Left hindlimb (tissue), 1 donor: ENCODE measurements at regions not wholly inside any gene's neighbourhood (a gene's known extent, or its start where the extent isn't known, plus 50 kb on each side); places are given as distances from the start of the nearest gene placed in this dataset.

Experiments used
- DNase-seq: peaks from one replicate; pipeline ENCODE4 v3.0.0-alpha.2; 2018

DNA sequence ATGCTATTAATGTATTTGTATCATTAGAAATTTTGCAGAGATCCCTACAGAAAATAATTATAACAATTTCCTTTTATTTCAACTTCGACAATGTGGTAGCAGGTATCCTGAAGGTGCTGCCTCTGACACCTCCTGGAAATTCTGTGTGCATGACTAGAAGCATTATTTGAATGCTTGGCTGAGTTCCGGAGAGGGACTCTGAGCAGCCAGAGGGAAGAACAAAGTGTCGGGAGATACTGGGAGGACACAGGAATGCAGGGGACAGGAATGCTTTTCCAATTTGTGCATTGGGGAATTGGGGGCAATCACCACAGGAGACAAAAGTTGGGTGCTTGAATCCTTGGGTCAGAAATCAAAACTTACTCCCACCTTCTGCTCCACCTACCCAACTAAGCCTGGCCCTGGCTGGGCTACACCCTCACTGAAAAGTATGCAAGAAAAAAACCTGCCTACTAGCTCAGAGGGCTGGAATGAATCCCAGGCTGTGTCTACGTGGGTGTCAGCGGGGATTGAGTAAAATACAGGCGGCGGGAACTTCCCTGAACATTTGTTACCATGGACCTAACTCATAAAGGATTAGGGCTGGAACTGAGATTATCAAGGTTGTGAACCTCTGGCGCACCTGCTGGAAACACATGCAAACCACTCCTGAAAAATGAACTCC lies 299.3 kb downstream of the SOX11 start:
- no peak for DNase-seq

GRCh38 chr2:5995832-5996231 lies 303.6 kb downstream of the SOX11 start:
- no peak for DNase-seq

DNA sequence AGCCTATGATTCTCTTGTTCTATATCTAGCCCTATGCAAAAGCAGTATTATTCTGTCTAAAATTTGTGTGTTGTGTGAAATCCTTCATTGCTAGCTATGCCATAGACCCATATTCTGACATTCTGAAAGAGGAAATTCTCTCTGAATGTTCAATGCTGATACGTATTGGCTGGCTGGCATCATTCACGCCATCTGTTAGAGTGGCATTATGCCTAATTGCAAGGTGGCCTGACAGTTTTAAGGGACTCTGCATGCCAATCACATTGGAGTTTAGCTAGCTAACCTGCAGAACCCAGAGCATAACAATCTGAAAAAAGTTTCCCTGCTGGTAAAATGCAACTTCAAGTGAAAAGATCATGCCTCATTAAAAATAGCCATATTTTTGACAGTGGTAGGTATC lies 316.0 kb downstream of the SOX11 start:
- no peak for DNase-seq

- DNase-seq = no peak
Measured at GRCh38 chr2:6008726-6009125, 316.5 kb downstream of the SOX11 start.

DNA sequence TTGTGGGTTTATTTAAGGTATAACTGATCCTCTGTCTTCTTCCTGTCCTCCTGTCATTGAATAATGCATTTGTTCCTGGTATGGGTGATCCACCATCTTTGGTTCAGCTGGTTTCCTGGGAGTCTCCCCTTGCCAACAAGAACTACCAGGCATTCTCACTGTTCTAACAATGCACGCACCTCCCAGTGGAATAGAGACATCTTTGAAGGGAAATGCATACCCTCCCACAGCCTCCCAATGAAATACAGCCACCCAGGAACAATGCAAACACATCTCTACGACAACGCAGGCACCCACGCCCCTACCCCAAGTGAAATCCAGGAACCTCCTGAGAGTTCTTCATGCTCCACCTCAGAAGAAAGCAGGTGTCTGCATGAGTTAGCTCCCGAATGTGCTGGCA lies 318.0 kb downstream of the SOX11 start:
- DNase-seq = no peak

GRCh38 chr2:6011921-6012320 lies 319.7 kb downstream of the SOX11 start:
- DNase-seq = peak; percentile 41

- no peak for DNase-seq
Measured at GRCh38 chr2:6017736-6018286, 325.6 kb downstream of the SOX11 start.

- DNase-seq = no peak
Measured at GRCh38 chr2:6024229-6024628, 332.0 kb downstream of the SOX11 start.

- DNase-seq = no peak
Measured at GRCh38 chr2:6024784-6025183, 332.6 kb downstream of the SOX11 start.

DNA sequence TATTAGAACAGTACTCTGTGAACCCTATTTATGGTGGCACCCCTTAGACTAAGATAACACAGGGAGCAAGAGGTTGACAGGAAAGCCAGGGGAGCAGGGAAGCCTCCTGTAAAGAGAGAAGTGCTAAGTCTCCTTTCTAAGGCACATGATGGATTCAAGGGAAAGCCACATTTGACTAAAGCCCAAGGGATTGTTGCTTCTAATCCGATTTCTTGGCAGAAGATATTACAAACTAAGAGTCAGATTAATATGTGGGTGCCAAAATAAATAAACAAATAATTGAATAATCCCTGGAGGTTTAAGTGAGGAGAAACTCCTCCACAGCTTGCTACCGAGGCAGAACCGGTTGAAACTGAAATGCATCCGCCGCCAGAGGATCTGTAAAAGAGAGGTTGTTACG lies 333.2 kb downstream of the SOX11 start:
- no peak for DNase-seq

DNA sequence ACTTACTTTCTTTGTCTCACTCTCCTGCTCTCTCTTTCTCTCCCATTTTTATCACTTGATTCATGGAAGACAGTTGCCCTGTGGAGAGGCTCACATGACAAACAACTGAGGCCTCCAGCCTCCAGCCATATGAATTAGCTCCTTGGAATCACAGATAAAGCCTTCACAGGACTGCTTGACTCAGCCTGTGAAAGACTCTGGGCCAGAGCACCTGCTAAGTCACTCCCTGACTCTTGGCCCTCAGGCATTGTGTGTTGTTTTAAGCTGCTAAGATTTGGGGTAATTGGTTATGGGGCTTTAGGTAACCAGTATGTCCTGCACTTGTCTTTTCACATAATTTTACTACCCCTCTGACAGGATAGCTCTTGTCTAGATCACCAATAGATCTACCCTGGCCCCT lies 334.9 kb downstream of the SOX11 start:
- no peak for DNase-seq

- DNase-seq = no peak
Measured at GRCh38 chr2:6031200-6031867, 339.1 kb downstream of the SOX11 start.

DNA sequence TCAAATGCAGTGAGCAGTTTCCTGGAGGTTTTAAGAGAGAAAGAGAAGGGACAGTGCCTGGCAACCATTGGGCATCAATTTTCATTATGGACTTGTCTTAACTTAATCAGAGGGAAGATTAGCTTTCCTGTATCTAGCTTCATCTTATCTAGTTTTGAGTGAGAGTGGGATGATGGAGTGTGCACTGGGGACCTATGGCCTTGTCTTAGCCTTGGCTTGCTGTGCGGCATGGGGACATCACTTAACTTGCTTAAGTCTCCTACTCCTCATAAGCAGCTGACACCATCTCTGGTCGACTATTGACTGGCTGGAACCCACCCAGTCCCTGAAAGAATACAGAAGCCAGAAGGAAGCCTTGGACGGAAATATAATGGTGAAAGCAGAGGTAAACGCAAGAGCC lies 344.0 kb downstream of the SOX11 start:
- no peak for DNase-seq

- DNase-seq = no peak
Measured at GRCh38 chr2:6043238-6043637, 351.1 kb downstream of the SOX11 start.

DNA sequence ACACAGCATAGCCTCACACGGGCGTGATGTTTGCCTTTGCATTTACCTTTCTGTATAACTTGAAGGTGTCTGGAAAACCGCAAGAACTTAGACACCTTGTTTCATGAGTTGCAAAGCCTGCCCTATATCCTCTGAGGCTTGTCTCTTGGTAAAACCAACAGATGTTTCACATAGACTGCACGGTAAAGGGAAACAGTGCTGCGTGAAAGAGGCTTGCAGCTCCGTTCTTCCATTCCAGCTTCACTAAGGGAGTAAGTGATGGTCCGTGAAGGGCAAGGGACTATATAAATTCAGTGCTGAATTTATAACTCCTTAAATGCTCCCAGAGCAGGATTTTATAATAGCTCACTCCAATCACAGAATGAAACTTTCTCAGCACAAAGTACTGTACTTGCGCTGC lies 360.5 kb downstream of the SOX11 start:
- no peak for DNase-seq

DNA sequence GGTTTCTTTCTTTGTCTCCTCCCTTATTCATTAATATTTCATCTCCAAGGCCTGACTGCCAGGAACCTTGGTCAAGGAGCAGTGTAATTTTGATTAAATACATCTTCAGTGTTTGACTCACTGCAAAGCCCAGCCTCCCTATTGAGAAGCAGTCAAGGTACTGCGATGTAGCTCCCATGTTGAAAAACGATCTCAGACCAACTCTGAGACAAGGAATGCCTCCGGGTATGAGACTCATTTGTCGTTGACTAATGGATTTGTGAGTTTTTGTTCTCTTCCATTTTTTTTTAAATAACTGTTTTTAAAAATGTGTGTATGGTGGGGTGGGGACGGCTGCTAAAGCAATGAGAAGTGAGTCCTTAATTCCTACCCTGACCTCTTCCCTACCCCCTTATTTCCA lies 361.6 kb downstream of the SOX11 start:
- DNase-seq = no peak

DNA sequence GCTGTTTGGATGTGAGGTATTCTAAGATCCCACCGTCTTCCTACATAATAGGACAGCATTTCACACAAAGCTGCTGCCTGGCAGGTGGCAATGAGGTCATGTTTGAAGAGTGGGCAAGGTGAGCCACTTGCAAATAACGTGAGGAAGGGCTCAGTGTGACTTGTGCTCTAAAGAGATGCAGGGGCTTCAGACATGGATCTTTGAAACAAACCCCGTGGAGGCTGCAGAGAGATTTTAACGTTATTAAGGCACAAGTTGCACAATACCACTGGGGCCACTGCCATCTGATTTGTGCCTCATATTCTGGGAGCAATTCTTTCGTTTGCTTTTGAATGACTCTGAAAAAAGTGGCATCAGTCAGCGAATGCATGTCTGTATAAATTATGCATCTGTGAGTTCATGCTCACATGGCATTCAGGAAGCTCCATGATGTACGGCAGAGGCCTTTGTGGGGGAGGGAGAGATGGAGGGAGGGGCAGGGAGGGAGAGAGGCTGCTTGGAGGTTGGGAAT lies 362.0 kb downstream of the SOX11 start:
- no peak for DNase-seq

GRCh38 chr2:6060992-6061663 lies 368.9 kb downstream of the SOX11 start:
- DNase-seq = no peak

- no peak for DNase-seq
Measured at GRCh38 chr2:6064757-6065156, 372.6 kb downstream of the SOX11 start.

DNA sequence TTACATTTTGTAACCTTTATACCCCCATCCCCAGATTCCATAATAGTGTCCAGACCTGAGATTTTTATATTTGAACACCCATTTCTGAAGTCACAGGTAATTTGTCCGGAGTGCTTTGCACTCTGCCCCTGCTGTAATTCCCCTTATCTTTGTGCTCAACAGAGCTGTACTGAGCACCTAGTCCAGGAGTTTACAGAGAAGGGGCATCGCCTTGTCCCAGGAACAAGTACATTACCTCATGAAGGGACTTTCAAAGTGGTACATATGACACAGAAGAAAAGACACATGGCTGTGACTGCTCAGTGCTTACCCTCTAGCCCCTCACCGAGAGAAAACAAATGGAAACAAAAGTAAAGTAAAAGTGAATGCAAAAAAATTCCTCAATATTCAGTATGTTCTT lies 373.5 kb downstream of the SOX11 start:
- DNase-seq = no peak

GRCh38 chr2:6067089-6067488 lies 374.9 kb downstream of the SOX11 start:
- no peak for DNase-seq

- no peak for DNase-seq
Measured at GRCh38 chr2:6067806-6068205, 375.6 kb downstream of the SOX11 start.

DNA sequence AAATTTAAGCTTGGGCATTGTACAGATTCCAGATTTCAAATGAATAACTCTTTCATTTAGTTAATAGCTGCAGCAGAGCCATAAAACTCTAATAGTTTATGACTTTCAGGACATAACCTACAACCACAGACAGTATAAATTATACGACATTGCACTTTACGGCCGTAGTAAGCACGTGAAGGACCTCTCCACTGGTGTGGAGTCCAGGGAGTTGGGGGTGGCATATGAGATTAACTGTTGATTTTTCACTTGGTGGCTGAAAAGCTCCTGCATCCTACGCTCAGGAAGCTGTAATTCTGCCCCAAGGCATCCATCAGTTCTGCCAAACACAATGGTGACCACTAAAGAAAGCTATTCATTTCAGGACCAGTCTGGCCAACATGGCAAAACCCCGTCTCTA lies 376.2 kb downstream of the SOX11 start:
- no peak for DNase-seq

- no peak for DNase-seq
Measured at GRCh38 chr2:6069381-6069780, 377.2 kb downstream of the SOX11 start.
